ENCODE measurements at regions not wholly inside any gene's neighbourhood (a gene's known extent, or its start where the extent isn't known, plus 50 kb on each side); places are given as distances from the start of the nearest gene placed in this dataset.

GRCh38 chr13:64311948-64312347 lies 2896.3 kb upstream of the PCDH20 start:
- no peak for TF ChIP-seq POLR2AphosphoS5 (IDR thresholded peaks at IDR 0.05)
- no peak for TF ChIP-seq POLR2A (IDR thresholded peaks at IDR 0.05; ENCODE audit: low read depth)

All from esophagus muscularis mucosa (tissue), 2 donors.